GOT3 (cell line): ENCODE measurements at regions not wholly inside any gene's neighbourhood (a gene's known extent, or its start where the extent isn't known, plus 50 kb on each side); places are given as distances from the start of the nearest gene placed in this dataset.

Experiments
- DNase-seq: peaks from one replicate; lab custom pipeline; 2025; ENCODE audit warnings: mixed read lengths; lab: John Stamatoyannopoulos, UW

GRCh38 chr6:149216459-149216858 lies 101.1 kb upstream of the TAB2 start:
- no peak for DNase-seq

DNA sequence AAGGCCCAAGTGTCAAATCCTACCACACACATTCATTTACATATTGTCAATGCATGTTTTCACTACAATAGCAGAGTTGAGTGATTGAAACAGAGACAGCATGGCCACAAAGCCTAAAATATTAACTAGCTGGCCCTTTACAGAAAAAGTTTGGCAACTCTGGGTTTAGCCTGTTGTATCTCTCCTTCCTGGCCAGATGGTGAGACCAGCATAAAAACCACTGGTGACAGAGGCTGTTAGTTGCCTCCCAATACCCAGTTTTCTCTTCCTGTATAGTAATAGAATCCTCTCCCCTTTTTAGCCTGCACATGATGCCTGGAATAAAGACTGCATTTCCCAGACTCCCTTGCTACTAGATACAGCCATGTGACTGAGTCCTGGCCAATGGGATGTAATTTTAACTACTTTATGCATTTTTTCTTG lies 100.0 kb upstream of the TAB2 start:
- DNase-seq = no peak

- DNase-seq = no peak
These were observed 99.0 kb upstream of the TAB2 start for GRCh38 chr6:149218471-149218870.

- no peak for DNase-seq
These were observed 98.6 kb upstream of the TAB2 start for GRCh38 chr6:149218915-149219314.

DNA sequence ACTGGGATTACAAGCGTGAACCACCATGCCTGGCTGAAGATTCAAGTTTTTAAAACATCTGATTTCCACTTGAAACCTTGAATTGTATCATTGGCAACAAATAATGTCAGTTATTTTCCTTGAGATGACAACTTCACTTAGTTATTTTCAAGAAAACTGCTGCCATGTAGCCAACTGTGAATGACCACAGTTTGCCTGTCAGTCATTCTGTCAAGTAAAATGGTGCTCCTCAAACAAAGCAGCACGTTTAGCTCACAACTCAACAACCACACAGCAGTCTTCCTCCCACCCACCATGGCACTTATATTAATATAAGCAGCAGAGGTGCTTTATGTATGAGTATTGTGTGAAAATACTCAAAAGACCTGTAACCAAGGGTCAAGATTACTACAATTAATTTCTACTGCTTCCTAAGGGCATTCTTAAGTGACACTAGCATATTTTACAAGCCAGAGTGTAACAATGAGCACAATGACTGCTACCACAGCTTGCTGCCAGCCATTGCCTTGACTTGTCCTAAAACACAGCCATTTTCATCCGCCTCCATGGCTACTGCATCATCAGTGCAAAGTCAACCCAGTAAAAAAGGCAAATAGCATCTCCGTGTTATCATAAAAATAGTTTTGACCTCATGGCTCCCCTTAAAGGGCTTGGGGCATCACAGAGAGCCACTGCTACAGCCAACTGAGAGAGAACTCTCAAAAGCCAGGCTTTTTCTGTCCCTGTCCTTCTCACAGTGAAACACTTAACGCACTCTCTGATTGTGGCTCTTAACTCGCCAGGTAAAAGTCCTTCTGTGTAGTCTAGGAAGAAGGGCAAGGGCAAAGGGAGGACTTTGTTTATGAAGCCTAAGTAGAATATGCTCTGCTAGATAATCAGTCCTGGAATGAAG lies 96.4 kb upstream of the TAB2 start:
- DNase-seq = no peak

DNA sequence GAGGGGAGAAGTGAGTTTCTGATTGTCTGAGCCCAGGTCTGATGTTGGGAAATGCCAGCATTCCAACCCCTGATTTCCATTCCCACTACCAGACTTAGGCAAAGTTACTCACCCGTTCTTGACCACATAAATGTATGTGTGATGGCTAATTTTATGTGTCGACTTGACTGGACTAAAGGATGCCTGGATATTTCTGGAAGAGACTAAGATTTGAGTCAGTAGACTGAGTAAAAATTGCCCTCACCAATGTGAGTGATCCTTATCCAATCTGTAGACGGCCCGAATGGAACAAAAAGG lies 95.8 kb upstream of the TAB2 start:
- no peak for DNase-seq

- DNase-seq = no peak
These were observed 94.2 kb upstream of the TAB2 start for GRCh38 chr6:149223120-149223903.

DNA sequence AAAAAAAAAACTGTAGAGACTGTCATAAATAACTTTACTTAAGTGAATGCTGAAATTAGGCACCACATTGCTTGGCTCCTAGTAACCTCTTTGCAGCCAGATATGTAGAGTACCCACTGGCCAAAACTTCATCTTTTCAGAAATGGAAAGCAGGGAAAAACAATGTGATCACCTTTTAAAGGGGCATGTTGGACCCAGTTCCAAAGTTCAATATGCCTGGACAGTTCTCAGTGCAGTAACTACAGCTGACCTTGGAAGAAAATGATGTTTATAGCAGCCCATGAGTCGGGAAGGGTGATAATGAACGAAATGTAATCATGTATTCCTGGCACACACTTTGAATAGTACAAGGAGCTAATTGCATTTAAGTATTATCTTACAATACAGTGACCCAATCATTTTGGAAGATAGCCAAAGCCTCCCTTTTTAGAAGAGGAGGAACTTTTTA lies 93.6 kb upstream of the TAB2 start:
- DNase-seq = no peak

DNA sequence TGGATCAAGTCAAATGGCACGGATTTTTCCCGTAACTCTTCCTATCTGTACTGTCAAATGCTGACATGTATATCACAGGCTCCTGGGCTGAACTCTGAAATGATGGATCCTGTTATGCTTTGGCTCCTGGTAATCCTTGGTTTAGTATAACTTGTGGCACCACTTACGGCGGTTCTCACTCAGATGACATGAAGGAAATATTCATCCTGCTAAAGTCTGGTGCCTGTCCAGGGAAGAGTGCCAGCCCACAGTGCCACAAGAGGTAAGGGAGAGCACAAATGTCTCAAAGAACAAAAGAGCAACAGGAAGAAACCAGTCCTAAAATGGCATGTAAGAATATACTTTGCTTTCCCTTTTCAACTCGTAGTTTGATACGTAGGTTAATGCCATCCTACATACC lies 93.1 kb upstream of the TAB2 start:
- DNase-seq = no peak

DNA sequence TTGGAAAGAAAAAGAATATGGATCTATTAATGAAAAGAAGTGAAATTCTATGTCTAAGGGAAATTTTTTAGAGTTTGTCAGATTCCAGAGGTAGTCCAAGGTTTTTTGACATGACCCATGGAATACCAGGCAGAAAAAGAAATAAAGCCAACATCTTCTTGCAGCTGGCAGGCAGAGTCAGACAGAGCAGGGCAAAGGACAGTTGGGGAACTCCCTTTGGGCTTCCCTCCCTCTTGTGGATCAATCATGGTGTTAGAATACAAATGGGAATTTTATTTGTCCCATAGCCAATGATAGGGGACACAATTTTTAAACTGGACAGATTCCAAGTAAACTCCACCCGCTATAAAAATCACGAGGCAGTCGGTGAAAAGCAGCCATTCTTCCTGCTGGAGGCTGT lies 92.1 kb upstream of the TAB2 start:
- no peak for DNase-seq

DNA sequence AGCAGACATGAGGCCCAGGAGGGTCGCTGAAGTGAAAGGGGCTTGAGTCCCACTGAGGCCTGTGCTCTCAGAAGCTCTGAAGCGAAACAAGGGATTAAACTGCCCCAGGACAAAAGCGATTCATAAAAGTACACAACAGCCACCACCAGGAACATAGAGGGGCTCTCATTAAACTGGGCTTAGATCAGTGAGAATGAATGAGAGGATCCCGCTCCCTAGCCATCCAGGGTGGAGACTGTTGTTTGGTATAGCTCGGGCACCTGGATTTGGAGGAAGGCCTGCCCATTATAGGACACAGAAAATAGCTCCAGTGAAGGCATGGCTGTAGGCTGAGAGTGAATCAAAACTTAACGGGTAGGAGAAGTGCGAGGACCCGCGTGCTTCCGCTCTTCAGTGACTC lies 91.6 kb upstream of the TAB2 start:
- no peak for DNase-seq

GRCh38 chr6:149227796-149228195 lies 89.7 kb upstream of the TAB2 start:
- no peak for DNase-seq

DNA sequence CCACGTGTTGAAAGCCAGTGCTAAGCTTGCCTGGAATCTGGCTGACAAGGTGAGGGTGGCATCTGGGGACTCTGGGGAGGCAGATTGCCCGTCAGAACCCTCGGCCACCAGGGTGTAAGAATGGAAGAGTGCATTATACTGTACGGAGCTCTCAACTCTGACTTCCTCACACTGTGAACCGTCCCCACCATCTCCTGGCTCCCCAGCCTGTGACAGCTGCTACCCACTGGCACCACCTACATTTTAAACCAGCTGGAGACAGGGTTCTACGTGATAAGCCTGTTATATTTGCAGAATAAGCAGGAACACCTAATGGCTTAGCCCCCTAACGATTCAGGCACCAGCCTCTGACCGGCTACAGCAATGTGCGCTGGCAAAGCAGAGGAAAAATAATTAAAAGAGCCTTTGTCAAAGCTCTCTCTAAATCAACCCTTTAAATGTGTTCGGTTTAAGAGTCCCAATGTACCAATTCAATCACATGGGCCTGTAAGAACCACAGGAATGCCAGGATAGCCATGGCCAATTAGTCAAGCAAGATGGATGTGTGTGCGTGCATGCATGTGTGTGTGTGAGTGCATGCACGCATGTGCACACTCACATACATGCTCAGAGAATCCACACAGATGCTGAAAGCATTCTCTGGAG lies 89.1 kb upstream of the TAB2 start:
- DNase-seq = no peak

DNA sequence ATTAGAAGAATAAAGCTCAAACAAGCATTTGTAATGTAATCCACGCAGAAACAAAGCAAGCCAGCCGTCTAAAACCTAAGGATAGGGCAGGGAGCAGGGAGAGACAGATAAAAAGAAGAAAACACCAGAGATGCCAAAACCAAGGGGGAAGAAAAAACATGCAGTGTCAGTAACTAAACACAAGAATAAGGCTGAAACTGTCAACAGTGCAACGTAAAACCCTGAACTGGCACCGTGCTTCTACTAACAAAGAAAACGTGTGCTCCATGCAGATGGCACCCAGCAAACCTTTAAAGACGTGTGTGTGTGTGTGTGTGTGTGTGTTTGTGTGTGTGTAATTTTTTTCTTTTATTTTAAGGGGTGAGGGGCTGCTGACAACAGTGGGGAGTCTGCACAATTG lies 88.4 kb upstream of the TAB2 start:
- DNase-seq = no peak

DNA sequence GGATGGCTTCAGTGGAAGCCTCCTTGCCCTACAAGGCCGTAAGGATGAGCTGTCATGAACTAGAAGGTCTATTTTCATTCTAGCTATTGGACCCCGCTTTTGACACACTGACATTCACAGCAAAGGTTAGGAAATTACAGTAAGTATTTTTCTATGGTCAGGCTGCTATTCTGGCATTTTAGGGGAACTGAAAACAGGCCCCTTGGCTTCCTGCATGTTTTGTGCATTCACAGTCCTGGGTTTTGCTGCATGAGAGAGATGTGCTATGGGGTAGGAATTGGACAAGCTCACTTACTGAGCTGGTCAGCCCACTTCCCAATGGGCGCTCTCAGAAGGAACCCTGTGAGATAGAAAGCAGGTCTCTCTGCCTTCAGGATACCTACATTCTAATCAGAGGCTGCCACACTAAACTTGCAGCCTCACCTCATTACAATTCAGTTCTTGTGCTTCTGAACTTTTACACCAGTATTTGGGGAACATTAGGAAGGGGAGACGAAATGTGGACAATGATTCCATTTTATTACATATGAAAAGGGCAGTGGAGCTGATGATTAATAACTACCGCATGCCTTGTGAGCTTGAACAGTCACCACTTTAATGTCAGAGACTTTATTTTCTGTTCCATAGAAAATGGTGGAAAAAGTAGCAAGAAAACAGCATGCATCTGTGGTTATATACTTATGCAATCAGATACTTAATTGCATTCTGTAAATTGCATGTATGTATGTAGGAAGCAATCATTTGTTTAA lies 86.6 kb upstream of the TAB2 start:
- no peak for DNase-seq

- no peak for DNase-seq
These were observed 85.7 kb upstream of the TAB2 start for GRCh38 chr6:149231778-149232177.

GRCh38 chr6:149233056-149233715 lies 84.3 kb upstream of the TAB2 start:
- DNase-seq = no peak

DNA sequence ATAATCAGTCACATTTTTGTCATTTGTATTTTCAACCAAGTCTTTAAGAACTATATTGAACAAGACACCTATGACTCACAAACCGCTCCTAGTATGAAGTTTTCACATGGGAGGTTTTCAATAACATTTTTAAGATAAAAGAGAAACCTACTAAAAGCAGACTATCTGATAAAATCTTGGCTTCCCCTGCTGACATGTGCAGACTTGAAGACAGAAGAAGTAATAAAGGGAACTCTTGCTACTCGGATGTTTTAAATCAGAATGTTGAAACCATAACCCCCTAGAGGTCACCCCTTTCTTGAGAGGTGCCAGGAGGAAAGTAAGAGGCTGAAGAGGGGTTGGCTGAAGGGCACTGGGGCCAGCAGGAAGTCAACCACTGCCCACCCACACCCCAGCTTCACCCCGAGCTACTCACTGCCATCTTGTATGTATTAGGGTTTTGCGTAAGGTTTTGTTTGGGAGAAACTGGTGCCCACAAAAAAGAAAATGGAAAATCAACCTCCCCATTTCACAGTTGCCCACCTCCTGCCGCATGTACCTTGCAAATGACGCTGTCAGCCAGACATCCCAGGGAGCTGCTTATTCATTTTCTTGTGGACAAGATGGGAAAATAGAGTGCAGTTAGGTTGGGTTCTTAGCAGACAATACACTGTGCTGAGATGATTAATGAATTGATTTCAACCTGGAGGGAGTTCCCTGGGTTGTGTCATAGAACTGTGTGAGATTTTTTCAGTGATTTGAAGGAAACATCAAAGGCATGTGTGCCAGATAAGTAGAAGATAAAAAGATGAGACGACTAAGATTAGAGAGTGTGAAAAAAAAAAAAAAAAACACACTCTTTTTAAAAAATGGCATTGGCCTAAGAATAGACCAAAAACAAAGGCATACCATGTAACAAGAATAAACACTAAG lies 83.2 kb upstream of the TAB2 start:
- no peak for DNase-seq

- no peak for DNase-seq
These were observed 82.4 kb upstream of the TAB2 start for GRCh38 chr6:149235130-149235561.

DNA sequence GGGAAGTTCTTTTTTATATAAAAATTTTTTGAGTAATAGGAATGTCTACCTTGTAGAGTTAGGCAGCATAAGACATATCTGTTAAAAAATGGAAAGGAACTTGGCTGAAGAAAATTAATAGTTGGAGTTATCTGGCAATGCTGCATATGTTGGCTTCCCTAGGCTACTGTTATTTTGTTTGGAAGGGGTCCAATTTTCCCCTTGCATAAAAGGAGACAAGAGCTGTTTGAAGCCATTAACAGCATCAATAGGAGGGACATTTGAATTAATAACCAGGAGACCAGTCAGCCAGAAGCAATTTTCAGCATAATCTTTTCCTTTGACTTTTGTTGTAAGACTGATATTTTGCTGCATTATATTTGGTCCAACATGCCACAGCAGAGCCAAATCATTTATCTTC lies 80.9 kb upstream of the TAB2 start:
- no peak for DNase-seq

GRCh38 chr6:149237464-149237863 lies 80.0 kb upstream of the TAB2 start:
- no peak for DNase-seq
